ENCODE measurements at regions not wholly inside any gene's neighbourhood (a gene's known extent, or its start where the extent isn't known, plus 50 kb on each side); places are given as distances from the start of the nearest gene placed in this dataset.
"Not testable (repeated sequence)": the region's sequence is repeated elsewhere in the genome, so short reads cannot be mapped to it uniquely, and the experiment has no call there.

- Histone ChIP-seq H3K27ac (no peak overlapping the region), H3K9me3 (ENCODE audit: low read depth, low read length) (no peaks in the 10 kb centered on the region), H3K9ac (ENCODE audit: insufficient read length) (no peak overlapping the region), H3K4me3 (no peak overlapping the region), H3K36me3 (ENCODE audit: insufficient read depth, low read length) (no peaks in the 10 kb centered on the region)
- DNase-seq (ENCODE audit: low read depth, low spot score) = no peak
- TF ChIP-seq FOXP2 (optimal IDR thresholded peaks at IDR 0.05; ENCODE audit: control extremely low read depth, extremely low read length, insufficient read depth) (no peak), POLR2AphosphoS5 (IDR thresholded peaks at IDR 0.05; ENCODE audit: borderline replicate concordance, low read depth, low read length) (no peak), EZH2 (IDR thresholded peaks at IDR 0.05) (no peak)
Measured at GRCh38 chr7:96786261-96786997, 76.8 kb upstream of the SEM1 start.

- TF ChIP-seq POLR2AphosphoS5 (IDR thresholded peaks at IDR 0.05; ENCODE audit: borderline replicate concordance, low read depth, low read length) (no peak), FOXP2 (optimal IDR thresholded peaks at IDR 0.05; ENCODE audit: control extremely low read depth, extremely low read length, insufficient read depth) (no peak), EZH2 (IDR thresholded peaks at IDR 0.05) (no peak)
- no peak overlapping the region for H3K4me3 ChIP-seq
- H3K9me3 ChIP-seq (ENCODE audit: low read depth, low read length) = no peaks in the 10 kb centered on the region
- H3K9ac ChIP-seq (ENCODE audit: insufficient read length) = no peak overlapping the region
- no peak for DNase-seq (ENCODE audit: low read depth, low spot score)
- H3K27ac ChIP-seq = no peak overlapping the region
- H3K36me3 ChIP-seq (ENCODE audit: insufficient read depth, low read length) = no peaks in the 10 kb centered on the region
Measured at GRCh38 chr7:96786998-96787395, 77.4 kb upstream of the SEM1 start.

- Histone ChIP-seq H3K9ac (ENCODE audit: insufficient read length) (no peak overlapping the region), H3K36me3 (ENCODE audit: insufficient read depth, low read length) (no peaks in the 10 kb centered on the region), H3K27ac (no peak overlapping the region), H3K9me3 (ENCODE audit: low read depth, low read length) (no peaks in the 10 kb centered on the region), H3K4me3 (no peak overlapping the region)
- TF ChIP-seq EZH2 (IDR thresholded peaks at IDR 0.05) (no peak), POLR2AphosphoS5 (IDR thresholded peaks at IDR 0.05; ENCODE audit: borderline replicate concordance, low read depth, low read length) (no peak), FOXP2 (optimal IDR thresholded peaks at IDR 0.05; ENCODE audit: control extremely low read depth, extremely low read length, insufficient read depth) (no peak)
- DNase-seq (ENCODE audit: low read depth, low spot score) = no peak
Measured at GRCh38 chr7:96789914-96790313, 80.3 kb upstream of the SEM1 start.

- Histone ChIP-seq H3K27ac (no peak overlapping the region), H3K4me3 (no peak overlapping the region), H3K9me3 (ENCODE audit: low read depth, low read length) (no peaks in the 10 kb centered on the region), H3K36me3 (ENCODE audit: insufficient read depth, low read length) (no peaks in the 10 kb centered on the region), H3K9ac (ENCODE audit: insufficient read length) (no peak overlapping the region)
- no peak for DNase-seq (ENCODE audit: low read depth, low spot score)
- TF ChIP-seq POLR2AphosphoS5 (IDR thresholded peaks at IDR 0.05; ENCODE audit: borderline replicate concordance, low read depth, low read length) (no peak), FOXP2 (optimal IDR thresholded peaks at IDR 0.05; ENCODE audit: control extremely low read depth, extremely low read length, insufficient read depth) (no peak), EZH2 (IDR thresholded peaks at IDR 0.05) (no peak)
Measured at GRCh38 chr7:96792115-96792514, 82.5 kb upstream of the SEM1 start.

- TF ChIP-seq EZH2 (IDR thresholded peaks at IDR 0.05) = no peak
- TF ChIP-seq FOXP2 (optimal IDR thresholded peaks at IDR 0.05; ENCODE audit: control extremely low read depth, extremely low read length, insufficient read depth) = no peak
- TF ChIP-seq POLR2AphosphoS5 (IDR thresholded peaks at IDR 0.05; ENCODE audit: borderline replicate concordance, low read depth, low read length) = no peak
- Histone ChIP-seq H3K4me3 (no peak overlapping the region), H3K36me3 (ENCODE audit: insufficient read depth, low read length) (no peaks in the 10 kb centered on the region), H3K27ac (no peak overlapping the region), H3K9ac (ENCODE audit: insufficient read length) (no peak overlapping the region), H3K9me3 (ENCODE audit: low read depth, low read length) (no peaks in the 10 kb centered on the region)
- no peak for DNase-seq (ENCODE audit: low read depth, low spot score)
Measured at GRCh38 chr7:96794063-96794462, 84.4 kb upstream of the SEM1 start.

- no peak for DNase-seq (ENCODE audit: low read depth, low spot score)
- no peaks in the 10 kb centered on the region for H3K9me3 ChIP-seq (ENCODE audit: low read depth, low read length)
- H3K4me3 ChIP-seq = no peak overlapping the region
- no peak overlapping the region for H3K27ac ChIP-seq
- no peak overlapping the region for H3K9ac ChIP-seq (ENCODE audit: insufficient read length)
- H3K36me3 ChIP-seq (ENCODE audit: insufficient read depth, low read length) = no peaks in the 10 kb centered on the region
- no peak for TF ChIP-seq EZH2 (IDR thresholded peaks at IDR 0.05)
- TF ChIP-seq FOXP2 (optimal IDR thresholded peaks at IDR 0.05; ENCODE audit: control extremely low read depth, extremely low read length, insufficient read depth) = no peak
- no peak for TF ChIP-seq POLR2AphosphoS5 (IDR thresholded peaks at IDR 0.05; ENCODE audit: borderline replicate concordance, low read depth, low read length)
Measured at GRCh38 chr7:96800122-96800521, 90.5 kb upstream of the SEM1 start.

- H3K4me3 ChIP-seq = no peak overlapping the region
- H3K36me3 ChIP-seq (ENCODE audit: insufficient read depth, low read length) = no peaks in the 10 kb centered on the region
- no peak for DNase-seq (ENCODE audit: low read depth, low spot score)
- H3K9ac ChIP-seq (ENCODE audit: insufficient read length) = no peak overlapping the region
- no peak overlapping the region for H3K27ac ChIP-seq
- no peaks in the 10 kb centered on the region for H3K9me3 ChIP-seq (ENCODE audit: low read depth, low read length)
- no peak for TF ChIP-seq FOXP2 (optimal IDR thresholded peaks at IDR 0.05; ENCODE audit: control extremely low read depth, extremely low read length, insufficient read depth)
- TF ChIP-seq POLR2AphosphoS5 (IDR thresholded peaks at IDR 0.05; ENCODE audit: borderline replicate concordance, low read depth, low read length) = no peak
- TF ChIP-seq EZH2 (IDR thresholded peaks at IDR 0.05) = no peak
Measured at GRCh38 chr7:96800824-96801223, 91.2 kb upstream of the SEM1 start.

GRCh38 chr7:96819111-96819700 is 109.6 kb upstream of the SEM1 start:
- H3K9me3 ChIP-seq (ENCODE audit: low read depth, low read length) = no peaks in the 10 kb centered on the region
- TF ChIP-seq FOXP2 (optimal IDR thresholded peaks at IDR 0.05; ENCODE audit: control extremely low read depth, extremely low read length, insufficient read depth) (no peak), EZH2 (IDR thresholded peaks at IDR 0.05) (no peak)
- H3K9ac ChIP-seq (ENCODE audit: insufficient read length) = peak overlapping the region; percentile 56
- peak overlapping the region; percentile 94 for H3K27ac ChIP-seq
- no peaks in the 10 kb centered on the region for H3K36me3 ChIP-seq (ENCODE audit: insufficient read depth, low read length)
- H3K4me3 ChIP-seq = peak overlapping the region; percentile 56
- DNase-seq (ENCODE audit: low read depth, low spot score) = no peak

- DNase-seq (ENCODE audit: low read depth, low spot score); H3K36me3 ChIP-seq (ENCODE audit: insufficient read depth, low read length); H3K9ac ChIP-seq (ENCODE audit: insufficient read length); H3K9me3 ChIP-seq (ENCODE audit: low read depth, low read length); H3K27ac ChIP-seq; H3K4me3 ChIP-seq: not testable (repeated sequence)
Measured at GRCh38 chr7:96821131-96821530, 111.5 kb upstream of the SEM1 start.

Data from SK-N-MC (cell line).